ENCODE measurements at regions not wholly inside any gene's neighbourhood (a gene's known extent, or its start where the extent isn't known, plus 50 kb on each side); places are given as distances from the start of the nearest gene placed in this dataset.
A peak's percentile ranks its signal among the peaks of the same experiment; 100 is the strongest.
"Not testable (repeated sequence)": the region's sequence is repeated elsewhere in the genome, so short reads cannot be mapped to it uniquely, and the experiment has no call there.

GRCh38 chr10:29702273-29703164, 67.7 kb upstream of the SVIL start:
- H3K27ac ChIP-seq (ENCODE audit: low read depth, low read length) = peak overlapping the region; percentile 72
- H3K4me1 ChIP-seq (ENCODE audit: control insufficient read depth, insufficient read depth, low read length) = peaks cover 36% of the 10 kb centered on the region
- peaks cover 3% of the 10 kb centered on the region for H3K36me3 ChIP-seq (ENCODE audit: control insufficient read depth, insufficient read depth, low read length)
- no peak overlapping the region for H3K4me3 ChIP-seq (ENCODE audit: low read length)
- no peaks in the 10 kb centered on the region for H3K27me3 ChIP-seq (ENCODE audit: control insufficient read depth, insufficient read depth, low read length)
- no peak overlapping the region for H3K9ac ChIP-seq (ENCODE audit: low read length)

GRCh38 chr10:29701306-29701705, 66.5 kb upstream of the SVIL start:
- H3K27me3 ChIP-seq (ENCODE audit: control insufficient read depth, insufficient read depth, low read length) = no peaks in the 10 kb centered on the region
- peaks cover 36% of the 10 kb centered on the region for H3K4me1 ChIP-seq (ENCODE audit: control insufficient read depth, insufficient read depth, low read length)
- no peak overlapping the region for H3K27ac ChIP-seq (ENCODE audit: low read depth, low read length)
- no peak overlapping the region for H3K4me3 ChIP-seq (ENCODE audit: low read length)
- no peaks in the 10 kb centered on the region for H3K36me3 ChIP-seq (ENCODE audit: control insufficient read depth, insufficient read depth, low read length)
- H3K9ac ChIP-seq (ENCODE audit: low read length) = no peak overlapping the region

GRCh38 chr10:29699621-29700020, 64.8 kb upstream of the SVIL start:
- Histone ChIP-seq H3K27ac (ENCODE audit: low read depth, low read length) (peak overlapping the region; percentile 28), H3K27me3 (ENCODE audit: control insufficient read depth, insufficient read depth, low read length) (no peaks in the 10 kb centered on the region), H3K36me3 (ENCODE audit: control insufficient read depth, insufficient read depth, low read length) (no peaks in the 10 kb centered on the region), H3K4me3 (ENCODE audit: low read length) (no peak overlapping the region), H3K9ac (ENCODE audit: low read length) (no peak overlapping the region), H3K4me1 (ENCODE audit: control insufficient read depth, insufficient read depth, low read length) (peaks cover 36% of the 10 kb centered on the region)

- Histone ChIP-seq H3K9ac (ENCODE audit: low read length) (no peak overlapping the region), H3K27ac (ENCODE audit: low read depth, low read length) (peak overlapping the region; percentile 14), H3K27me3 (ENCODE audit: control insufficient read depth, insufficient read depth, low read length) (no peaks in the 10 kb centered on the region), H3K4me3 (ENCODE audit: low read length) (no peak overlapping the region), H3K36me3 (ENCODE audit: control insufficient read depth, insufficient read depth, low read length) (no peaks in the 10 kb centered on the region), H3K4me1 (ENCODE audit: control insufficient read depth, insufficient read depth, low read length) (peaks cover 31% of the 10 kb centered on the region)
Measured at GRCh38 chr10:29698773-29699490, 64.2 kb upstream of the SVIL start.

- not testable (repeated sequence) for H3K4me3 ChIP-seq (ENCODE audit: low read length); H3K36me3 ChIP-seq (ENCODE audit: control insufficient read depth, insufficient read depth, low read length); H3K27me3 ChIP-seq (ENCODE audit: control insufficient read depth, insufficient read depth, low read length); H3K27ac ChIP-seq (ENCODE audit: low read depth, low read length); H3K9ac ChIP-seq (ENCODE audit: low read length)
- peaks cover 35% of the 10 kb centered on the region for H3K4me1 ChIP-seq (ENCODE audit: control insufficient read depth, insufficient read depth, low read length)
Measured at GRCh38 chr10:29696581-29696980, 61.8 kb upstream of the SVIL start.

GRCh38 chr10:29694121-29694520, 59.4 kb upstream of the SVIL start:
- Histone ChIP-seq H3K4me3 (ENCODE audit: low read length) (no peak overlapping the region), H3K4me1 (ENCODE audit: control insufficient read depth, insufficient read depth, low read length) (peaks cover 21% of the 10 kb centered on the region), H3K36me3 (ENCODE audit: control insufficient read depth, insufficient read depth, low read length) (no peaks in the 10 kb centered on the region), H3K9ac (ENCODE audit: low read length) (no peak overlapping the region), H3K27ac (ENCODE audit: low read depth, low read length) (peak overlapping the region; percentile 77), H3K27me3 (ENCODE audit: control insufficient read depth, insufficient read depth, low read length) (no peaks in the 10 kb centered on the region)

GRCh38 chr10:29692121-29692539, 57.4 kb upstream of the SVIL start:
- Histone ChIP-seq H3K27ac (ENCODE audit: low read depth, low read length) (peak overlapping the region; percentile 75), H3K27me3 (ENCODE audit: control insufficient read depth, insufficient read depth, low read length) (no peaks in the 10 kb centered on the region), H3K9ac (ENCODE audit: low read length) (no peak overlapping the region), H3K36me3 (ENCODE audit: control insufficient read depth, insufficient read depth, low read length) (no peaks in the 10 kb centered on the region), H3K4me3 (ENCODE audit: low read length) (peak overlapping the region; percentile 1), H3K4me1 (ENCODE audit: control insufficient read depth, insufficient read depth, low read length) (peaks cover 25% of the 10 kb centered on the region)

GRCh38 chr10:29691564-29692072, 56.8 kb upstream of the SVIL start:
- Histone ChIP-seq H3K27me3 (ENCODE audit: control insufficient read depth, insufficient read depth, low read length) (no peaks in the 10 kb centered on the region), H3K36me3 (ENCODE audit: control insufficient read depth, insufficient read depth, low read length) (no peaks in the 10 kb centered on the region), H3K9ac (ENCODE audit: low read length) (no peak overlapping the region), H3K4me3 (ENCODE audit: low read length) (peak overlapping the region; percentile 1), H3K27ac (ENCODE audit: low read depth, low read length) (peak overlapping the region; percentile 75), H3K4me1 (ENCODE audit: control insufficient read depth, insufficient read depth, low read length) (peaks cover 25% of the 10 kb centered on the region)

- no peaks in the 10 kb centered on the region for H3K27me3 ChIP-seq (ENCODE audit: control insufficient read depth, insufficient read depth, low read length)
- peaks cover 7% of the 10 kb centered on the region for H3K36me3 ChIP-seq (ENCODE audit: control insufficient read depth, insufficient read depth, low read length)
- peaks cover 26% of the 10 kb centered on the region for H3K4me1 ChIP-seq (ENCODE audit: control insufficient read depth, insufficient read depth, low read length)
- no peak overlapping the region for H3K27ac ChIP-seq (ENCODE audit: low read depth, low read length)
- no peak overlapping the region for H3K4me3 ChIP-seq (ENCODE audit: low read length)
- no peak overlapping the region for H3K9ac ChIP-seq (ENCODE audit: low read length)
Measured at GRCh38 chr10:29689001-29689400, 54.2 kb upstream of the SVIL start.

- H3K4me1 ChIP-seq (ENCODE audit: control insufficient read depth, insufficient read depth, low read length) = peaks cover 19% of the 10 kb centered on the region
- H3K9ac ChIP-seq (ENCODE audit: low read length) = no peak overlapping the region
- peak overlapping the region; percentile 25 for H3K27ac ChIP-seq (ENCODE audit: low read depth, low read length)
- no peak overlapping the region for H3K4me3 ChIP-seq (ENCODE audit: low read length)
- H3K27me3 ChIP-seq (ENCODE audit: control insufficient read depth, insufficient read depth, low read length) = no peaks in the 10 kb centered on the region
- H3K36me3 ChIP-seq (ENCODE audit: control insufficient read depth, insufficient read depth, low read length) = peaks cover 13% of the 10 kb centered on the region
Measured at GRCh38 chr10:29688230-29688661, 53.5 kb upstream of the SVIL start.

GRCh38 chr10:29687421-29688164, 52.8 kb upstream of the SVIL start:
- Histone ChIP-seq H3K4me3 (ENCODE audit: low read length) (no peak overlapping the region), H3K36me3 (ENCODE audit: control insufficient read depth, insufficient read depth, low read length) (peaks cover 14% of the 10 kb centered on the region), H3K9ac (ENCODE audit: low read length) (no peak overlapping the region), H3K4me1 (ENCODE audit: control insufficient read depth, insufficient read depth, low read length) (peaks cover 14% of the 10 kb centered on the region), H3K27ac (ENCODE audit: low read depth, low read length) (no peak overlapping the region), H3K27me3 (ENCODE audit: control insufficient read depth, insufficient read depth, low read length) (no peaks in the 10 kb centered on the region)

- Histone ChIP-seq H3K27me3 (ENCODE audit: control insufficient read depth, insufficient read depth, low read length) (no peaks in the 10 kb centered on the region), H3K9ac (ENCODE audit: low read length) (no peak overlapping the region), H3K36me3 (ENCODE audit: control insufficient read depth, insufficient read depth, low read length) (peaks cover 14% of the 10 kb centered on the region), H3K27ac (ENCODE audit: low read depth, low read length) (no peak overlapping the region), H3K4me1 (ENCODE audit: control insufficient read depth, insufficient read depth, low read length) (peaks cover 20% of the 10 kb centered on the region), H3K4me3 (ENCODE audit: low read length) (no peak overlapping the region)
Measured at GRCh38 chr10:29685506-29685905, 50.7 kb upstream of the SVIL start.

Measured in rectal smooth muscle tissue (tissue), 1 donor.